ENCODE measurements at regions not wholly inside any gene's neighbourhood (a gene's known extent, or its start where the extent isn't known, plus 50 kb on each side); places are given as distances from the start of the nearest gene placed in this dataset.
"Not testable (repeated sequence)": the region's sequence is repeated elsewhere in the genome, so short reads cannot be mapped to it uniquely, and the experiment has no call there.

DNA sequence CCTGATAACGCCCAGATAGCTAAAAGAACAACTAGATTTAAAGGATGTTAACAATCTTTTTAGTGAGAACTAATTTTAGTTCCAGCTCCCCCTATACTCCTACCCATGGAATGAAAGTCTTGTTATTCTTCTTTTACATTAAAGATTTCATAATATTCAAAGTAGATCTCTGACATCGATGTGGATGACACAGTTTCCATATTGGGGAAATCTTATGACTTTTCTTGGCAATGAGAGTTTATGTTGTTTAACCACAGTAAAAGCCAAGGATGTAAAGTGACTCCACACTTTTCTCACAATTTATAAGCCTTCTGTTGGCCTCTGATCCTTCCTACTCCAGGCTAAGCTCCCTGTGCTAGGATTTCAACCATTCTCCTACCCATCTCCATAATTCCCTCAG lies 332.6 kb upstream of the KCNMB2 start:
- H3K27ac ChIP-seq, result no peak overlapping the region
- TF ChIP-seq, protein P1, sequence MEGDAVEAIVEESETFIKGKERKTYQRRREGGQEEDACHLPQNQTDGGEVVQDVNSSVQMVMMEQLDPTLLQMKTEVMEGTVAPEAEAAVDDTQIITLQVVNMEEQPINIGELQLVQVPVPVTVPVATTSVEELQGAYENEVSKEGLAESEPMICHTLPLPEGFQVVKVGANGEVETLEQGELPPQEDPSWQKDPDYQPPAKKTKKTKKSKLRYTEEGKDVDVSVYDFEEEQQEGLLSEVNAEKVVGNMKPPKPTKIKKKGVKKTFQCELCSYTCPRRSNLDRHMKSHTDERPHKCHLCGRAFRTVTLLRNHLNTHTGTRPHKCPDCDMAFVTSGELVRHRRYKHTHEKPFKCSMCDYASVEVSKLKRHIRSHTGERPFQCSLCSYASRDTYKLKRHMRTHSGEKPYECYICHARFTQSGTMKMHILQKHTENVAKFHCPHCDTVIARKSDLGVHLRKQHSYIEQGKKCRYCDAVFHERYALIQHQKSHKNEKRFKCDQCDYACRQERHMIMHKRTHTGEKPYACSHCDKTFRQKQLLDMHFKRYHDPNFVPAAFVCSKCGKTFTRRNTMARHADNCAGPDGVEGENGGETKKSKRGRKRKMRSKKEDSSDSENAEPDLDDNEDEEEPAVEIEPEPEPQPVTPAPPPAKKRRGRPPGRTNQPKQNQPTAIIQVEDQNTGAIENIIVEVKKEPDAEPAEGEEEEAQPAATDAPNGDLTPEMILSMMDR (conservative IDR thresholded peaks at IDR 0.05), result no peak
- no peak for TF ChIP-seq ZFX (IDR thresholded peaks at IDR 0.05)

DNA sequence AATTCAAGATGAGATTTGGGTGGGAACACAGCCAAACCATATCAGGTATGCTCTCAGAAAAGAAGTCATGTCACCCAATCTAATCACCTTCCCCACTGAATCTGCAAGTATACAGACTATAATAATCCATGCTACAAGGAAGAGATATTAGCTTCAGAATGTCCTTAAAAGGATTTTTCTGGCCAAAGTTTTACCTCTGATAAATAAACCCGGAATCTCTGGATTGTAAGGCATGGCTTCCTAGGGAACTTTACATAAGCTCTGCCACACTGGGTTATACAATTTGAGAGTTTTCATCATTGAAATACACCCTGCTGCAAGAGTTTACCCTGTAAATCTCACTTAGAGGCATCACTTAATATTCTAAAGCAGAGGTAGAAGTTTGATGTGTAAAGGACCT lies 330.5 kb upstream of the KCNMB2 start:
- no peak for TF ChIP-seq ZFX (IDR thresholded peaks at IDR 0.05)
- TF ChIP-seq, protein P1 (conservative IDR thresholded peaks at IDR 0.05), result no peak
- no peak overlapping the region for H3K27ac ChIP-seq

DNA sequence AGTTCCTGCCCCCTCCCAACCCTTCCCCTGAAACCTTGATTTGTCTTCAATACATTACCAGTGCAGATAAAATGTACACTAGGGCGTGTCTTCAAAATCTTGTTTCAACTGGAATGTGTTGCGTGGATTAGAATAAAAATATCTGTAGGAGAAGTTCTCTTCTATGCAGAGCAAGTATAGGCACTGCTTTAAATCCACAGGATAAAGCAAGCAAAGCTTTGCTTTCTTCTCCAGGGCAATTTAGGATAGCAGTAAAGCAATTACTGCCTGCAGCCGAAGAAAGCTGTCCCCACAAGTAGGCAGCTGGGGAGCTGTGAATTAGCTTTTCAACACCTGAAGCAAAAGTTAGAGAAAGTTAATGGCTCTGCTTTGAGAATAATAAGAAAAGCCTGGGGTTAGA lies 329.7 kb upstream of the KCNMB2 start:
- H3K27ac ChIP-seq, result no peak overlapping the region
- TF ChIP-seq, protein P1 (conservative IDR thresholded peaks at IDR 0.05), result no peak
- no peak for TF ChIP-seq ZFX (IDR thresholded peaks at IDR 0.05)

DNA sequence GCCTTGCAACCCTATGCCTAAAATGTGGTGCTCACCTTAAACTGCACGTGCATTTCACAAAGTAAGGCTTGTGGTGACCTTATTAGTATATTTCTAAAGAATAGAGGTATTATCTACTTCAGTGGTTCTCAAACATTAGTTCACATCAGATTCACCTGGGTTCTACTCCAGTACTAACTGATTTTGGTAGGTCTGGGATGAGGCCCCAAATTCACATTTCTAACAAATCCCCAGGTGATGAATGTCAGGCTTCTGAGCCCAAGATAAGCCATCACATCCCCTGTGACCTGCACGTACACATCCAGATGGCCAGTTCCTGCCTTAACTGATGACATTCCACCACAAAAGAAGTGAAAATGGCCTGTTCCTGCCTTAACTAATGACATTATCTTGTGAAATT lies 329.1 kb upstream of the KCNMB2 start:
- H3K27ac ChIP-seq, result not testable (repeated sequence)

DNA sequence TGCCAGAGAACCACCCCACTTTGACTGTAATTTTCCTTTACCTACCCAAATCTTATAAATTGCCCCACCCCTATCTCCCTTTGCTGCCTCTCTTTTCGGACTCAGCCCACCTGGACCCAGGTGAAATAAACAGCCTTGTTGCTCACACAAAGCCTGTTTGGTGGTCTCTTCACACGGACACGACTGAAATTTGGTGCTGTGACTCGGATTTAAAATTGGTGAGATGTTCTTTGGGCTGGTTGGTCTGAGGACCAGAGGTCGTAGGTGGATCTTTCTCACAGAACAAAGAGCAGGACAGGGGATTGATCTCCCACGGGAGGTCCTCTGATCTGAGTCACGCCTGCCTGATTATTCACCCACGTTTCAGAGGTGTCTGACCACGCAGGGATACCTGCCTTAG lies 328.6 kb upstream of the KCNMB2 start:
- not testable (repeated sequence) for H3K27ac ChIP-seq

DNA sequence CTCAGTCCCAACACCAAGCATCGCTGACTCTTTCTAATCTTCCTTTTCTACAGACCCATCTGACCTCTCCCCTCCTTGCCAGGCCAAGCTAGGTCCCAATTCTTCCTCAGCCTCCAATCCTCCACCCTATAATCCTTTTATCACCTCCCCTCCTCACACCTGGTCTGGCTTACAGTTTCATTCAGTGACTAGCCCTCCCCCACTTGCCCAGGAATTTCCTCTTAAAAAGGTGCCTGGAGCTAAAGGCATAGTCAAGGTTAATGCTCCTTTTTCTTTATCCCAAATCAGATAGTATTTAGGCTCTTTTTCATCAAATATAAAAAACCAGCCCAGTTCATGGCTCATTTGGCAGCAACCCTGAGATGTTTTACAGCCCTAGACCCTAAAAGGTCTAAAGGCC lies 327.1 kb upstream of the KCNMB2 start:
- not testable (repeated sequence) for H3K27ac ChIP-seq

DNA sequence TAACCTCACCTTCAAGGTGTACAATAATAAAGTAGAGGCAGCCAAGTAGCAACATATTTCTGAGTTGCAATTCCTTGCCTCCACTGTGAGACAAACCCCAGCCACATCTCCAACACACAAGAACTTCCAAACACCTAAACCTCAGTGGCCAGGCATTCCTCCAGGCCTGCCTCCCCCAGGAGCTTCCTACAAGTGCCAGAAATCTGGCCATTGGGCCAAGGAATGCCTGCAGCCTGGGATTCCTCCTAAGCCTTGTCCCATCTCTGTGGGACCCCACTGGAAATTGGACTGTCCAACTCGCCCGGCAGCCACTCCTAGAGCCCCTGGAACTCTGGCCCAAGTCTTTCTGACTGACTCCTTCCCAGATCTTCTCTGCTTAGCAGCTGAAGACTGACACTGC lies 326.6 kb upstream of the KCNMB2 start:
- not testable (repeated sequence) for H3K27ac ChIP-seq

DNA sequence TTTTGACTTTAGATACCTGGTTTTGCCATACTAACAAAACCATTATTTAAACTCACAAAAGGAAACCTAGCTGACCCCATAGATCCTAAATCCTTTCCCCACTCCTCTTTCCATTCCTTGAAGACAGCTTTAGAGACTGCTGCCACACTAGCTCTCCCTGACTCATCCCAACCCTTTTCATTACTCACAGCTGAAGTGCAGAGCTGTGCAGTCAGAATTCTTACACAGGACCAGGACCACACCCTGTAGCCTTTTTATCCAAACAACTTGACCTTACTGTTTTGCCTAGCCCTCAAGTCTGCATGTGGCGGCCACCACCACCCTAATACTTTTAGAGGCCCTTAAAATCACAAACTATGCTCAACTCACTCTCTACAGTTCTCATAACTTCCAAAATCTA lies 325.1 kb upstream of the KCNMB2 start:
- H3K27ac ChIP-seq, result not testable (repeated sequence)

DNA sequence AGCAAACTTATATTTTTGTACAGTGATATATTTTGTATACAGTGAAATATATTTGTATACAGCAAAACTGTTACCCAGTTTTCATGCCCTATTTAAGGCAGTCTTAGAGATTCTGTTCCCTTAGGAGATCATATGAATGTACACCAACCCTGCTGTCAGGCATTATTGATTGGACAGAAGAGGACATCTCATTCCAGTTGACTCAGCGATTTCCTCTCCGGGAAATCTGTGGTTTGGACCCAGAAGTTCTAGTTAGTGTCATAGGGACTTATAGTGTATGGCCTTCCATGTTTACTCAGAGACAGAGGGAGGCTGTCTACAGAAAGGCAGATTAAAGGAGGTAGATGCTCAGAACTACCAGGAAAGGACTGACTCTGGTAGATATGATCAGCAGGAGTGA lies 318.8 kb upstream of the KCNMB2 start:
- no peak overlapping the region for H3K27ac ChIP-seq
- TF ChIP-seq ZFX (IDR thresholded peaks at IDR 0.05), result no peak
- TF ChIP-seq, protein P1 (conservative IDR thresholded peaks at IDR 0.05), result no peak

DNA sequence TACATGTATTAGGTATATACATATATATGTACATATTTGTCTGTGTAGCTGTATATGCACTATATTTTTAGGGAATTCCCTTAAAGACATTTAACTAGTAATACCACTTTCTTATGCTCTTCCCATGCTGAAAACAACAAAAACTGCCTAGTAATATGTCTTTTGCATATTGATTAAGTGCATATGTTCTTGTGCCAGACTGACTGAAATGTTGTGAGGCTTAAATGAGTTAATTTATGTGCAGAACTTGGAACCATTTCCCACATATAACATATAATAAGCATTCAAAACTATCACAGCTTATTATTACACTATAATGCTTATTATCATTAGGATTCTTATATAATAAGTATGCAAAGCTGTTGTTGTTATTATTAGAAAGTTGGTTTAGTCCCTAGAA lies 318.0 kb upstream of the KCNMB2 start:
- TF ChIP-seq ZFX (IDR thresholded peaks at IDR 0.05), result no peak
- TF ChIP-seq, protein P1 (conservative IDR thresholded peaks at IDR 0.05), result no peak

DNA sequence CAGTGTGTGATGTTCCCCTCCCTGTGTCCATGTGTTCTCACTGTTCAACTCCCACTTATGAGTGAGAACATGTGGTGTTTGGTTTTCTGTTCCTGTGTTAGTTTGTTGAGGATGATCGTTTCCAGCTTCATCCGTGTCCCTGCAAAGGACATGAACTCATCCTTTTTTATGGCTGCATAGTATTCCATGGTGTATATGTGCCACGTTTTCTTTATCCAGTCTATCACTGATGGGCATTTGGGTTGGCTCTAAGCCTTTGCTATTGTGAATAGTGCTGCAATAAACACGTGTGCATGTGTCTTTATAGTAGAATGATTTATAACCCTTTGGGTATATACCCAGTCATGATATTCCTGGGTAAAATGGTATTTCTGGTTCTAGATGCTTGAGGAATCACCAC lies 316.6 kb upstream of the KCNMB2 start:
- H3K27ac ChIP-seq, result not testable (repeated sequence)

More for the DNA sequence above, 318.0 kb upstream of the KCNMB2 start:
- H3K27ac ChIP-seq, result no peak overlapping the region

All from C4-2B (cell line).